CD14-positive monocyte (primary cell): ENCODE measurements at regions not wholly inside any gene's neighbourhood (a gene's known extent, or its start where the extent isn't known, plus 50 kb on each side); places are given as distances from the start of the nearest gene placed in this dataset.

Experiments
- DNase-seq, 3 donors: peaks; one replicate each; pipeline ENCODE4 v3.0.0-alpha.2; 2011 to 2022
- H2AFZ ChIP-seq: 2 replicates; pipeline ENCODE4 v1.6.0; 2012; ENCODE audit warnings: mild to moderate bottlenecking, low read depth, low read length, inconsistent platforms; ENCODE audit not compliant: insufficient read depth, poor library complexity, severe bottlenecking
- H3K27ac ChIP-seq, 2 donors: 1 replicate in 1 of 2; 2 replicates in 1 of 2; pipeline ENCODE4 v1.5.1; 2012 to 2013; ENCODE audit warnings: low read length in 2 of 2, control low read depth in 1 of 2, inconsistent platforms in 1 of 2, low read depth in 1 of 2, mild to moderate bottlenecking in 1 of 2
- H3K27me3 ChIP-seq, 2 donors: one replicate each; pipeline versions ENCODE4 v1.6.0 to v1.6.1; 2011 to 2013; ENCODE audit warnings: low read length in 2 of 2; ENCODE audit not compliant: control insufficient read depth in 2 of 2, insufficient read depth in 2 of 2
- H3K36me3 ChIP-seq, 2 donors: replicated peaks in 1 of 2; 1 replicate in 1 of 2; 2 replicates in 1 of 2; pipeline versions ENCODE4 v1.5.1 to v1.6.1; 2012 to 2013; ENCODE audit warnings: low read length in 2 of 2, control low read depth in 1 of 2, inconsistent platforms in 1 of 2, mild to moderate bottlenecking in 1 of 2; ENCODE audit not compliant: insufficient read depth in 2 of 2, control insufficient read depth in 1 of 2
- H3K4me1 ChIP-seq, 2 donors: 1 replicate in 1 of 2; 2 replicates in 1 of 2; pipeline versions ENCODE4 v1.5.1 to v1.6.1; 2012 to 2013; ENCODE audit warnings: low read length in 2 of 2, control low read depth in 1 of 2, inconsistent platforms in 1 of 2, mild to moderate bottlenecking in 1 of 2, moderate library complexity in 1 of 2; ENCODE audit not compliant: insufficient read depth in 2 of 2, control insufficient read depth in 1 of 2
- H3K4me2 ChIP-seq: replicated peaks from 2 replicates; pipeline ENCODE3; 2012; ENCODE audit warnings: low read length, moderate library complexity, mild to moderate bottlenecking; ENCODE audit not compliant: poor library complexity, severe bottlenecking; ENCODE audit errors: extremely low read depth
- H3K4me3 ChIP-seq, 3 experiments: fragments of 200-600 bp in 1 of 3; sonication (generic) in 1 of 3; replicated peaks in 1 of 3; 1 replicate in 2 of 3; 2 replicates in 1 of 3; pipeline ENCODE4 v1.5.1; 2011 to 2013; ENCODE audit warnings: low read length in 3 of 3, mild to moderate bottlenecking in 3 of 3, control low read depth in 2 of 3, low read depth in 2 of 3, inconsistent platforms in 1 of 3, moderate library complexity in 1 of 3
- H3K79me2 ChIP-seq: 2 replicates; pipeline ENCODE4 v1.6.0; 2012; ENCODE audit warnings: mild to moderate bottlenecking, control low read depth, inconsistent platforms, low read length, moderate library complexity; ENCODE audit not compliant: insufficient read depth
- H3K9ac ChIP-seq: 2 replicates; pipeline ENCODE4 v1.6.0; 2017; ENCODE audit warnings: low read length, mild to moderate bottlenecking; ENCODE audit not compliant: insufficient read depth, poor library complexity, severe bottlenecking
- H3K9me3 ChIP-seq, 2 donors: replicated peaks in 1 of 2; 1 replicate in 1 of 2; 2 replicates in 1 of 2; pipeline versions ENCODE4 v1.5.1 to v1.6.1; 2012 to 2013; ENCODE audit warnings: low read length in 2 of 2, control low read depth in 1 of 2; ENCODE audit not compliant: control insufficient read depth in 1 of 2, insufficient read depth in 1 of 2
- H4K20me1 ChIP-seq: 2 replicates; pipeline ENCODE4 v1.6.0; 2012; ENCODE audit warnings: mild to moderate bottlenecking, low read length, control low read depth, moderate library complexity; ENCODE audit not compliant: insufficient read depth
- H3K27ac Mint-ChIP-seq, 7 donors: one replicate each; pipeline ENCODE4 v1.8.0; 2020; ENCODE audit warnings: mild to moderate bottlenecking in 7 of 7, mixed read lengths in 7 of 7, moderate library complexity in 6 of 7, inconsistent platforms in 2 of 7
- H3K27me3 Mint-ChIP-seq, 3 donors: one replicate each; pipeline ENCODE4 v1.8.0; 2021 to 2022; ENCODE audit warnings: low read depth in 3 of 3, mild to moderate bottlenecking in 3 of 3, mixed read lengths in 3 of 3, moderate library complexity in 3 of 3, inconsistent platforms in 1 of 3
- H3K36me3 Mint-ChIP-seq, 2 donors: one replicate each; pipeline ENCODE4 v1.8.0; 2020; ENCODE audit warnings: mixed read lengths in 2 of 2, inconsistent platforms in 1 of 2, mild to moderate bottlenecking in 1 of 2
- H3K4me1 Mint-ChIP-seq: one replicate; pipeline ENCODE4 v1.8.0; 2020; ENCODE audit warnings: mild to moderate bottlenecking, mixed read lengths
- H3K4me3 Mint-ChIP-seq, 2 donors: one replicate each; pipeline ENCODE4 v1.8.0; 2020; ENCODE audit warnings: mild to moderate bottlenecking in 2 of 2, mixed read lengths in 2 of 2, moderate library complexity in 1 of 2
- H3K9me3 Mint-ChIP-seq, 7 donors: one replicate each; pipeline ENCODE4 v1.8.0; 2020 to 2022; ENCODE audit warnings: mixed read lengths in 7 of 7, mild to moderate bottlenecking in 6 of 7, moderate library complexity in 6 of 7, inconsistent platforms in 2 of 7
- CTCF ChIP-seq: fragments of 200-600 bp; IDR thresholded peaks from one replicate; pipeline ENCODE4 v1.8.0; 2022; ENCODE audit warnings: antibody characterized with exemption, mild to moderate bottlenecking
- WGBS: methylation state at CpG from one replicate; pipeline ENCODE4 v1.1.5; 2013; ENCODE audit warnings: missing lambda C conversion rate; ENCODE audit not compliant: insufficient coverage; 5-methylcytosine and 5-hydroxymethylcytosine counted together
- intact Hi-C, 2 donors: fragments of 100-400 bp; cut with micrococcal nuclease; formaldehyde crosslinking; loops; one replicate each; pipeline versions ENCODE4 v1.15.0 to v1.15.1; 2023

- WGBS: 92% methylated on average over 6 of the region's 10 CpGs
- Histone ChIP-seq H2AFZ (no peak overlapping the region), H3K4me3 (no peak overlapping the region), H4K20me1 (no peaks in the 10 kb centered on the region), H3K27ac (no peak overlapping the region), H3K4me2 (no peak overlapping the region), H3K9ac (no peak overlapping the region), H3K9me3 (no peaks in the 10 kb centered on the region), H3K27me3 (no peaks in the 10 kb centered on the region), H3K36me3 (no peaks in the 10 kb centered on the region), H3K4me1 (no peaks in the 10 kb centered on the region), H3K79me2 (no peaks in the 10 kb centered on the region)
- no peak for DNase-seq
- H3K27me3 Mint-ChIP-seq: peaks cover 3 to 10% (median 7%) of the 10 kb centered on the region in 3 donors
- no peak for TF ChIP-seq CTCF
- H3K4me3 Mint-ChIP-seq: no peak overlapping the region
- no peak overlapping the region for H3K27ac Mint-ChIP-seq
- intact Hi-C loops: no loop called here
- no peaks in the 10 kb centered on the region for H3K36me3 Mint-ChIP-seq
- no peaks in the 10 kb centered on the region for H3K9me3 Mint-ChIP-seq
- H3K4me1 Mint-ChIP-seq: no peaks in the 10 kb centered on the region
These were observed 60.7 kb downstream of the OTUD1 start for GRCh38 chr10:23499372-23500132.

- no peak overlapping the region for H3K27ac Mint-ChIP-seq
- no peak overlapping the region for H3K4me3 ChIP-seq
- H3K27me3 ChIP-seq: no peaks in the 10 kb centered on the region
- H3K4me3 Mint-ChIP-seq: no peak overlapping the region
- H3K36me3 Mint-ChIP-seq: no peaks in the 10 kb centered on the region
- H3K36me3 ChIP-seq: no peaks in the 10 kb centered on the region
- no peak overlapping the region for H2AFZ ChIP-seq
- no peaks in the 10 kb centered on the region for H3K9me3 ChIP-seq
- H3K4me2 ChIP-seq: no peak overlapping the region
- no peak for TF ChIP-seq CTCF
- no peaks in the 10 kb centered on the region for H3K79me2 ChIP-seq
- peaks cover 0 to 11% (median 5%) of the 10 kb centered on the region in 7 donors for H3K9me3 Mint-ChIP-seq
- no peaks in the 10 kb centered on the region for H3K4me1 ChIP-seq
- 100% methylated on average over 1 of the region's 4 CpGs for WGBS
- no peaks in the 10 kb centered on the region for H3K4me1 Mint-ChIP-seq
- no peak overlapping the region for H3K9ac ChIP-seq
- no peak for DNase-seq
- intact Hi-C loops: no loop called here
- H4K20me1 ChIP-seq: no peaks in the 10 kb centered on the region
- H3K27me3 Mint-ChIP-seq: peaks cover 3 to 10% (median 3%) of the 10 kb centered on the region in 3 donors
- no peak overlapping the region for H3K27ac ChIP-seq
These were observed 67.1 kb downstream of the OTUD1 start for GRCh38 chr10:23505797-23506465.
